ENCODE measurements at regions not wholly inside any gene's neighbourhood (a gene's known extent, or its start where the extent isn't known, plus 50 kb on each side); places are given as distances from the start of the nearest gene placed in this dataset.

DNA sequence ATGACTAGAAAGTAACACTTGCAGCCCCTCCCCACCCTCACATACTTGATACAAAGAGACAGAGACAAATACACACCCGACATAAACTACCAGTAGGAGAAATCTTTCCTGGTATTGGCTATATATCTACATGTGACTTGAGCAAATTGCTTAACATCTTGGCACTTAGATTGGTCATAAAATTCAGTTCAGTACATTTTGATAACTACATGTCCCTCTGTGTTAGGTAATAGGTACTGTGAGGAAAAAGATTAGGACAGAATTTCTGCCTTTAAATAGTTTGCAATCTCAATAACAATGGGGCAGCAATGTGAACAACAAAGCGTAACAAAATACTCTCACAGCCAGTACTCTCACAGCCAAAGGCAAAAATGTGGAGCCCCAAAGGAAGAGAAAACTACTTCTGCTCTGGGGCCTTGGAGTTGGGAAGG is 670.0 kb upstream of the ACVR2A start:
- no CpG with 5 or more reads among the region's 2 CpGs for WGBS (ENCODE audit: extremely low coverage, insufficient read length, low lambda C conversion rate)
- H3K14ac ChIP-seq (ENCODE audit: insufficient read depth, low read length) = no peak overlapping the region

More for the DNA sequence above, 670.0 kb upstream of the ACVR2A start:
- DNase-seq = peak; percentile 43
- Histone ChIP-seq H2BK12ac (ENCODE audit: insufficient read length, low read depth, low read length) (no peak overlapping the region), H3T11ph (ENCODE audit: low read length) (no peak overlapping the region), H2BK20ac (ENCODE audit: low read depth, low read length, poor library complexity, severe bottlenecking) (peak overlapping the region; percentile 60), H2AK5ac (ENCODE audit: insufficient read length, low read length) (no peak overlapping the region), H4K5ac (ENCODE audit: insufficient read length, low read depth, low read length) (no peak overlapping the region), H3K79me2 (ENCODE audit: insufficient read depth, low read length) (no peaks in the 10 kb centered on the region), H4K20me1 (ENCODE audit: control insufficient read depth, insufficient read depth, insufficient read length) (no peaks in the 10 kb centered on the region), H3K18ac (ENCODE audit: insufficient read length, low read depth, low read length) (no peak overlapping the region), H2BK5ac (ENCODE audit: insufficient read length, low read length) (no peak overlapping the region), H3K9ac (ENCODE audit: extremely low read depth, insufficient read length, low read length) (no peak overlapping the region), H3K27ac (ENCODE audit: insufficient read length, low read depth, low read length) (peak overlapping the region; percentile 3), H3K4ac (ENCODE audit: low read depth, low read length) (no peak overlapping the region), H3K9me3 (ENCODE audit: control insufficient read depth, low read depth, low read length) (no peaks in the 10 kb centered on the region), H3K27me3 (ENCODE audit: insufficient read depth, low read length) (no peaks in the 10 kb centered on the region), H3K4me1 (ENCODE audit: insufficient read depth, low read length) (peaks cover 4% of the 10 kb centered on the region; the same call in 1 of the 2 replicates), H3K56ac (ENCODE audit: insufficient read length, low read depth, low read length) (no peak overlapping the region), H2BK120ac (ENCODE audit: low read depth, low read length, poor library complexity, severe bottlenecking) (no peak overlapping the region), H3K23me2 (ENCODE audit: insufficient read length, low read depth, low read length, poor library complexity, severe bottlenecking) (no peaks in the 10 kb centered on the region), H4K91ac (ENCODE audit: insufficient read length, low read depth, low read length) (no peak overlapping the region), H3K79me1 (ENCODE audit: insufficient read depth, low read depth, low read length, poor library complexity, severe bottlenecking) (no peaks in the 10 kb centered on the region), H4K8ac (replicated peaks; ENCODE audit: insufficient read length, low read depth, low read length) (no peak overlapping the region), H3K23ac (ENCODE audit: insufficient read length, low read depth, low read length) (no peak overlapping the region), H3K4me2 (ENCODE audit: insufficient read depth, insufficient read length, low read length) (peak overlapping the region; percentile 41), H2AFZ (ENCODE audit: low read length) (no peak overlapping the region), H2BK15ac (ENCODE audit: low read depth, low read length) (no peak overlapping the region)
- no peak for TF ChIP-seq CTCF (conservative IDR thresholded peaks at IDR 0.05)
- peaks cover 11% of the 10 kb centered on the region for H3K27me3 Mint-ChIP-seq (ENCODE audit: low read depth)
- H3K4me3 Mint-ChIP-seq = peak overlapping the region in 1 of 2 experiments; percentile 3; a peak in 2 of 5 replicates
- H3K36me3 Mint-ChIP-seq (ENCODE audit: insufficient read depth in 1 of 3, low read depth in 3 of 3) = peaks cover 0 to 6% (median 3%) of the 10 kb centered on the region in 3 experiments; a peak in 4 of 7 replicates
- H3K9me3 Mint-ChIP-seq = peaks cover 5% of the 10 kb centered on the region in 2 experiments; a peak in 4 of 5 replicates
- peak overlapping the region; percentile 50 to 89 (median 86); a peak in 5 of 7 replicates for H3K27ac Mint-ChIP-seq
- peaks cover 23 to 31% of the 10 kb centered on the region in 2 experiments for H3K4me1 Mint-ChIP-seq
